HG03342 (cell line): ENCODE measurements at regions not wholly inside any gene's neighbourhood (a gene's known extent, or its start where the extent isn't known, plus 50 kb on each side); places are given as distances from the start of the nearest gene placed in this dataset.

Source experiments
- ATAC-seq: cut with Tn5 transposase; IDR thresholded peaks from one replicate; pipeline ENCODE4 v1.9.1; 2021; ENCODE audit warnings: mild to moderate bottlenecking, moderate library complexity; ENCODE audit not compliant: unreplicated experiment

- ATAC-seq, result no peak
These were observed 133.4 kb upstream of the SMAD1 start for GRCh38 chr4:145348291-145348690.

GRCh38 chr4:145347684-145348083 is 134.0 kb upstream of the SMAD1 start:
- ATAC-seq, result no peak

DNA sequence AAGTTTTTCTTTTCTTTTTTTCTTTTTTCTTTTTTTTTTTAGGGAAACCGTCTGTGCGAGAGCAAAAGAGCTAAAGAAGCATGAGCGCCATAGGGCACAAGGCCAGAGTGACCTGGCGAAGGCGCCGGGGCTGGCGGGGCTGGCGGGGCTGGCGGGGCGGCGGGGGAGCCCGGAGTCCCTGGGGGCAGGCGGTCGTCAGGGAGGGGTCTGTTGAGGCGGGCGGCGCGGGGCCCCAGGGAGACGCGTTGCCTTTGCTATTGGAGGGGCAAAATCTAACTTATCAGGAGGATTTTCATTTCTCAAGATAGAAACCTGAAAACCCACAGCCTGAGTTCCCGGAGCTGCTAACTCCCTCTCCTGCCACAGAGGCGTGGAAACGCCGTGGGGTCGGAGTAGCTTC is 135.6 kb upstream of the SMAD1 start:
- no peak for ATAC-seq

DNA sequence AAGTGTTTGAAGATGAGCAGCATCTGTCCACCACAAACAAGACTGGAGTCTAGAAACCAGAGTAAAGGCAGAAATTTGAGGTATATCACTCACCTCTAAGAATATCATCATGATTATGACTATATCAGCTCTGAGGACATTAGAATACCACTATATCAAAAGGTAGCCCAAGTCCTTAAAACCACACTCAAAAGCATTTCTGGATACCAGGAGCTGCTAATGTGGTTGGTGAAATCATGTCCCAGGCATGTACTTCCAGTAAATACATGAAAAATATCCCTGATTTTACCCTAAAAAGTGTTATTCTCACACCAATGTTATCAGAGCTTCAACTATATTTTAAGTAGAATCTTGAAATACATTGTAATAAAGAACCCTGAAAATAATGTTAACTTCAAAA is 136.3 kb upstream of the SMAD1 start:
- ATAC-seq, result no peak

DNA sequence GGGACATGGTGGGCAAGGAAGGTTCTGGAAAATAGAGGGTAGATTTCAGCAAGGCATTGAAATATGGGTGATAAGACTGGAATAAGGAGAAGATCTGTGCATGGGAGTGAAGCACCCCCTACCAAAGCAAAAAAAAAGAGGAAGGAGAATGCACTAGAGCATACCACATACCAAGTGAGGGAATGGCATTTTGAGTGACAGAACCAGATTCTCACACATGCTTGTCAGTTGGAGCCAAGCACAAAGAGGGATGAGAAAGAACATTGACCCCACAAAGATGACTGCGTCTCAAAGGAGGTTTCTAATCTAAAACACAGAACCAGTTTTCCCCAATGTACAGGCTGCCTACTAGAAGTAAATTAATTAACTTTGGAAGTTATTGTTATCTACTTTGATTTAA is 140.3 kb upstream of the SMAD1 start:
- ATAC-seq, result no peak

- no peak for ATAC-seq
These were observed 141.5 kb upstream of the SMAD1 start for GRCh38 chr4:145340071-145340675.

DNA sequence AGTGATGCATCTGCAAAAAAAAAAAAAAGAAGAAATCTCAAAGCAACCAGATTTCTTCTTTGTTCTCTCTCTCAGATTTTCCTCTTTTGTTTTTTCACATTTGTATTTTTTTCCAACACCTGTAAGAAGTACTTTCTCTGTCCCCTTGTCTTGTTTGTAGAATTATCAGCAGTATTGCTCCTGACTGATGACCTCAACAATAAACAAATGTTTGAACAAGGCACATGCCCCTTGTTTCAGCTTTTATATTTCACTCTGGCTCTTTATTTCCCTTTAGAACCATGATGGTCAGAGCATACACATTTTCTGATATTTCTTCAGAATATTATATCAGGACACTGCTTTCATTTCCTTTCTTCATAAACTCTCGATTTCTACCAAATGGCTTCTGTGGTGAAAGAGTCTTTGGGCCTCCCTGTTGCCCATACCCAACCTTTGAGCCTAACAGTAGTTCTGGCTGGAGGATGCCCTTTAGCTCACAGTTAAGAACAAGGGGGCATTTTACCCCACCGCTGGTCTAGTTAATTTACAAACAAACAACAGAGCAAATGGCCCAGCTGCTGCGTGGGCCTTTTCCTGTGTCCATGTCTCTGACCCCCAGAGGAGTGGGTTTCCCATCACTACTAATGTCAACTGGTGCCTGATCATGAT is 142.5 kb upstream of the SMAD1 start:
- ATAC-seq, result no peak

DNA sequence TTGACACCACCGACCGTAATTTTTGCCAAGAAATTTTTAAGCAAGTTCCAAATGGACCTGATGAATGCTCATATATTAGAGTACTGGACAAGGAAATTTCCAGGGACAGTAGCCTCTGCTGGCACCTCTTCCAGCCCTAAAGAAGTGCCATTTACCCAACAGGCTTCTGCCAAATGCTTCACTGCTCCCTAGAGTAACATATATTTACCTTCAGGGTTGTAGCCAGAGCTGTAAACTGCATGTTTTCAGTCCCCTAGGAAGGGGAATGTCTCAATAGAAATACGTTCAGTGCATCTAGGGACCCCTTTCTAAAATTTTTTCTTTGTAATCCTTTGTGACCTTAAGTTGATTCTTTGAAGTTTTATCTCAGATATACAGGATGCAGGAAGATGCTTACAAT is 143.1 kb upstream of the SMAD1 start:
- no peak for ATAC-seq

GRCh38 chr4:145337391-145337790 is 144.3 kb upstream of the SMAD1 start:
- no peak for ATAC-seq

DNA sequence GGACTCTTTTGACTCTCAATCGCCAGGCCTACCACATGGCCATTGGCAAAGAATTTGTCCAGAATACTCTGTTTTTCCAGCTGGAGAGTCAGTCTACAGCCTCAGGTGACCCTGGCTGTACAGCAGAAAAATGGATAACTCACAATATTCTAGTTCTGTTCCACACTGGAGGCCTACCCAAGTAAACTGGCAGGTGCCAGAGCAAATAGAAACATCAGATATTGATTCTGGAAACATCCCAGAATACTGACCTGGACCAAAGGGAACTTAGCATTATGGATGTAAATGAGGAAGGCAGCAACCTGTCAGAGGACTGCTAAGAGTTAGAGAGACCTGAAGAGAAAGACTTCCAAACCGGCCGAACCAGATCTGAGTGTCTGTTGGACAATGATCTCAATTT is 147.9 kb upstream of the SMAD1 start:
- ATAC-seq, result no peak

- no peak for ATAC-seq
These were observed 146.1 kb upstream of the OTUD4 start for GRCh38 chr4:145326491-145326890.

DNA sequence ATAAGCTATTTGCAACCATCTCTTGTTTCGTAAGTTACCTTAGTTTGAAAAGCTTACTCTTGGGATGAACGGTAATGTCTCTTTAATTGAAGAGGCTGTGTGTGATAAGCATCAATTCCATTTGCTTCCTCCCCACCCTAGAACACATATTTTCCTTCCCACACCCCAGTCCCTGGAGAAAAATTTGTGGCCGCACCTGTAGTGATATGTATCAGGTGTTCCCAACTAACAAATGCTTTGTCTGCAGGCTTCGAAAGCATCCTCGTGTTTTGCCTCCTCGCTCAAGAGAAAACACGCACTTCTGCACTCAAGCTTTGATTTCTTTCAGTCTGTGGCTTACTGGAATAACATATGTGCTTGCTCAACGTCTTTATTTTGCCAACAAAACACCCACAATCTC is 143.8 kb upstream of the OTUD4 start:
- no peak for ATAC-seq

DNA sequence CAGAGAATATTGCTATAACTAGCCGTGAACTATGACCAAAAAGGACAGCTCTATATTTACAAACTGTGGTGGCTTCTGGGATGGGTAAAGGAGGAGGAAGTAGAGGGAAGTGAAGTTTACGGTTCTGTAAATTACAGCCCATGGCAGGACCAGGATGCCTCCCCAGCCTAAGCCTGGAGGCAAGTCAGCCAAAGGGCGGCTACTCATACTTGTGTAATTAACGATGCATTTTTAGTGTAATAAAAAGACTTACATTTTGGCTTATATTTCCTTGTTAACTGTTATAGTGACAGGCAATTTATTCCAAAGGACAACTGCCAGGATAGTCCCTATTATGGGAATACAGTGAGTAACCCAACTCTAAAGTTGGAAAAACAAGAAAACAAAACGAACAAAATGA is 139.9 kb upstream of the OTUD4 start:
- ATAC-seq, result no peak

- no peak for ATAC-seq
These were observed 139.4 kb upstream of the OTUD4 start for GRCh38 chr4:145319751-145320150.

DNA sequence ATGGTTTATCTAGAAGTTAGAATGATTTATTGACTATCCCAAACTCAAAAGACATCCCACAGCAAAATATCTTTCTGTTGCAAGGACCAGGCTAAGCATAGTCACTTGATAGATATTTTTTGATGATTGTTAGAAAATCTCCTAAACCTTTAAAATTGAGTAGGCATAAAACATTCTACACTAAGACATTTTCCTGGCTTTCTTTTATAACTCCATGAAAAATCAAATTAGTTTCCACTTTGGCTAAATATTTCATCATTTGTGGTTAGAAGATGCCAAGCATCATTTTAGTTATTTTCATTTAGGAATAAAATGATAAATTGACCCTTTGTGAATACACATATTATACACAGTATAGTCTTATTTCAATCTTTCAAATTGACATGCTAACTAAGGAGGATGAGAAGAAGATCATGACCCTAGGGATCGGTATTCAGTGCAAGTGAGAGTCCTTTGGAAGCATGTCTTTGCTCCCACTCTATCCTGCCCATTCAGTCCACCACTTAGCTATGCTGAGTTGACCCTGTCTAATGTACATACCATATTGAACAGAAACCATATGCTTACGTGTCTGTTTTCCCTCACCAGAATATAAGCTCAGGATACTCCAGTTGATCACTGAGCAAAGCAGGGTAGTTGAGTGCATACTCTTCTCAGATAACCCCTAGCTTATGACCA is 136.6 kb upstream of the OTUD4 start:
- no peak for ATAC-seq

- ATAC-seq, result no peak
These were observed 135.4 kb upstream of the OTUD4 start for GRCh38 chr4:145315811-145316225.

DNA sequence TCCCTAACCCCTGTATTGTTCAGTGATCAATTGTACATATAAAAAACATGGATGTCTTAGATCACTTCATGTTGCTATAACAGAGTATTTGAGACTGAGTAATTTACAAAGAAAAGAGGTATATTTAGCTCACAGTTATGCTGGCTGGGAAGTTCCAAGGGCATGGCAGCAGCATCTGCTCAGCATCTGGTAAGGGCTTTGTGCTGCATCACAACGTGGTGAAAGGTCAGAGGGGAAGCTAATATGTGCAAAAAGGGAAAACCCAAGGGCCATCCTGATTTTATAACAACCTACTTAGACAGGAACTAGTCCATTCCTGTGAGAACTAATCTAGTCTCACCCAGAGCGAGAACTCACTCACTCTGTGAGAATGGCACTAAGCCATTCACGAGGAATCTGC is 128.2 kb upstream of the OTUD4 start:
- no peak for ATAC-seq

GRCh38 chr4:145307763-145308430 is 127.5 kb upstream of the OTUD4 start:
- ATAC-seq, result no peak

GRCh38 chr4:145307120-145307519 is 126.7 kb upstream of the OTUD4 start:
- no peak for ATAC-seq

DNA sequence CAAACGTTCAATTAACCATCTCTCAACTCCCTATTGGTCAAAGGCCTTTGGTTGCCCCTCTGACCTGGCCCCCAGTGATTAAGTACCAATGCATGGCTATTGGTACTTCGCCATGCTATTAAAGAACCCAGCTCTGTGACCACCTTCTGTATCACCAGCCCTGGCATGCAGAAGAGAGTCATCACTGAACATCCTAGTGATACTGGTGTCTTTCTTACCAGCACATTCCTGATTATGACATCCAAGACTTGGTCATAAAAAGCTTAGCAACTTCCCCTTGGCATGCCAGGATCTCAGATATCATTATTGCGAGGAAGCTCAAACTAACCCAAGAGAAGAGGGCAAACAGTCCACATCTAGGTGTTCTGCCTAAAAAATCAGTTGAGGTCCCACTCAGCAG is 122.3 kb upstream of the OTUD4 start:
- ATAC-seq, result no peak

DNA sequence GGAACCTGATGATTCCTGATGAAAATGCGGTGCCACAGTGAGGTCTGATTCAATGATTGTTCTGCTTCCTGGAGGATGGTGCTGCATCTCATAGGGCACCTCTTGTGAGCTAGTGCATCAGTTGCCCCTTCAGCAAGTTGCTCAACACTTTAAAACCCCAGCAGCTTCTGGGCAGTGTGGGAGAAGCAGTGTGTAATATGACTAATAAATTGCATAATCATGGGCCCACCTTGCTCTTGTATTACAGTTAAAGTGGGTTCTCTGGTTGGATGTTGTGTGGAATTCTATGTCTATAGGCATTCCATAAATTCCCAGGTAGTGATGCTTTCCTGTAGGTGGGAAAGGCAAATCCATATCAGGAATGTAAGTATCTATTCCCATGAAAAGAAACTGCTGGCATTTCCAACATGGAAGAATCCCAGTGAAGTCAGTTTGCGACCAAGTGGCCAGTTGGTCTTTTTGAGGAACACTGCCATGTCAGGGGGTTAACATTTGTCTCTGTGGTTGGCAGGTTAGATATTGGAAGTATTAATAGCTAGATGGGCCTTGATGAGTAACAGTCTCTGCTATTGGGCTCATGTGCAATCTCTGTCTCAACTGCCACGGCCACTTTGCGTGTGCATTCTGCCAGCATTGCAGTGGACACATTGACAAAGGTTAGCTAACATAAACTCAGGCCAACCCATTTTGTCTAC is 121.1 kb upstream of the OTUD4 start:
- no peak for ATAC-seq
